BJ (cell line): ENCODE measurements at regions not wholly inside any gene's neighbourhood (a gene's known extent, or its start where the extent isn't known, plus 50 kb on each side); places are given as distances from the start of the nearest gene placed in this dataset.
"Not testable (repeated sequence)": the region's sequence is repeated elsewhere in the genome, so short reads cannot be mapped to it uniquely, and the experiment has no call there.

ENCODE experiments used
- CTCF ChIA-PET: fragments of 350-600 bp; formaldehyde crosslinking; extraction: SDS; loops from one replicate; lab custom pipeline; 2021; ENCODE audit warnings: antibody characterized with exemption, inconsistent platforms; lab: Yijun Ruan, JAX
- POLR2A ChIA-PET: fragments of 300-600 bp; sonication (Branson Sonifier 250); formaldehyde crosslinking; extraction: SDS; loops from one replicate; lab custom pipeline; 2021; ENCODE audit warnings: antibody characterized with exemption; lab: Charles Lee
- DNase-seq: peaks from one replicate; pipeline ENCODE4 v3.0.0-alpha.2; 2011; ENCODE audit warnings: low read depth
- H3K27me3 ChIP-seq: 2 replicates; pipeline ENCODE4 v1.6.0; 2011; ENCODE audit warnings: low read length; ENCODE audit not compliant: control insufficient read depth, insufficient read depth
- H3K36me3 ChIP-seq: 2 replicates; pipeline ENCODE4 v1.5.1; 2011; ENCODE audit warnings: low read length; ENCODE audit not compliant: control insufficient read depth, insufficient read depth
- H3K4me3 ChIP-seq: 2 replicates; pipeline ENCODE4 v1.5.1; 2011; ENCODE audit warnings: low read depth, mild to moderate bottlenecking, control low read depth, low read length
- TF ChIP-seq, protein P1 (sequence below): IDR thresholded peaks from 2 replicates; pipeline ENCODE4 v1.5.1; 2011; ENCODE audit warnings: low read depth, mild to moderate bottlenecking, control low read depth, inconsistent platforms, low read length, moderate library complexity; ENCODE audit not compliant: insufficient read depth

DNA sequence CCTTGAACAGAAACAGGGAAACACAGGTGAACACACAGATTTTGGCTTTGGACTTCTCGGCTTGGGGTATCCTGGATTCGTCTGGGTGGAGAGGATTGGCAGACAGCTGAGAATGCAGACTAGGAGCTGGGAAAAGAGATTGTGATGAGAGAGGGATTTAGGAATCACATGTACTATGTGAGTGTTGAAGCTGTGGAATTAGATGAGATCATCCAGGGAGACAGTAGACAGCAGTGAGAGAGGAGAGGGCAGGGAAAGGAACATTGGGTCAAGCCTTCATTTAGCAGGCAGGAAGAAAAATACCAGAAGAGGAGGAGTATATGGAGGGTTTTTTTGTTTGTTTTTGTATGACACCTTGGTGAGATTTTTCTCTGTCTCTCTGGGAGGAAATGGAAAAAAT, 262.1 kb upstream of the TBL1XR1 start:
- TF ChIP-seq, protein P1, sequence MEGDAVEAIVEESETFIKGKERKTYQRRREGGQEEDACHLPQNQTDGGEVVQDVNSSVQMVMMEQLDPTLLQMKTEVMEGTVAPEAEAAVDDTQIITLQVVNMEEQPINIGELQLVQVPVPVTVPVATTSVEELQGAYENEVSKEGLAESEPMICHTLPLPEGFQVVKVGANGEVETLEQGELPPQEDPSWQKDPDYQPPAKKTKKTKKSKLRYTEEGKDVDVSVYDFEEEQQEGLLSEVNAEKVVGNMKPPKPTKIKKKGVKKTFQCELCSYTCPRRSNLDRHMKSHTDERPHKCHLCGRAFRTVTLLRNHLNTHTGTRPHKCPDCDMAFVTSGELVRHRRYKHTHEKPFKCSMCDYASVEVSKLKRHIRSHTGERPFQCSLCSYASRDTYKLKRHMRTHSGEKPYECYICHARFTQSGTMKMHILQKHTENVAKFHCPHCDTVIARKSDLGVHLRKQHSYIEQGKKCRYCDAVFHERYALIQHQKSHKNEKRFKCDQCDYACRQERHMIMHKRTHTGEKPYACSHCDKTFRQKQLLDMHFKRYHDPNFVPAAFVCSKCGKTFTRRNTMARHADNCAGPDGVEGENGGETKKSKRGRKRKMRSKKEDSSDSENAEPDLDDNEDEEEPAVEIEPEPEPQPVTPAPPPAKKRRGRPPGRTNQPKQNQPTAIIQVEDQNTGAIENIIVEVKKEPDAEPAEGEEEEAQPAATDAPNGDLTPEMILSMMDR, result no peak
- no peak for DNase-seq
- Histone ChIP-seq H3K36me3 (no peaks in the 10 kb centered on the region), H3K27me3 (no peaks in the 10 kb centered on the region), H3K4me3 (no peak overlapping the region)
- ChIA-PET CTCF (interaction anchor here (1.2 kb wide), 1 partner anchor 8 kb away, joined by 4 read pairs; no protein-coding TSS in a partner anchor), POLR2A (no interaction called here)

DNA sequence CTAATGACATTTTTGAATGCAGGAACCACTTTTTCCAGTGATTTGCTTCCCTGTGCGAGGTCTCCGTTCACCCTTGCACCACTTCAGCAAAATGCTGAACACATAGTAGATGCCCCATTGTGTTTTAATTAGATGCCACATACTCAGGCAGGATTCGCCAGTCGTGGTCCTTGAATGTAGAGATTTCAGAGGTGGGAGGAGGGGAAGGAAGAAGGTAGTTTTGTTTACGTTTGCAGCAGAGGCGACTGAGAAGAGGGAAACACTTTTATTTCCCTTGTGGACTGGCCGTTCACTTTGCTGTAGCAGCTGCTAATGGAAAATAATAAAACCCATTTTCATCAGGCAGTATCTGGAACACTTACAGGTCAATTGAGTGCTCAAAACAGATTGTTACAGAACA, 262.8 kb upstream of the TBL1XR1 start:
- H3K36me3 ChIP-seq, result no peaks in the 10 kb centered on the region
- DNase-seq, result no peak
- POLR2A ChIA-PET, result no interaction called here
- TF ChIP-seq, protein P1, result no peak
- H3K27me3 ChIP-seq, result no peaks in the 10 kb centered on the region
- CTCF ChIA-PET, result no interaction called here
- H3K4me3 ChIP-seq, result no peak overlapping the region

DNA sequence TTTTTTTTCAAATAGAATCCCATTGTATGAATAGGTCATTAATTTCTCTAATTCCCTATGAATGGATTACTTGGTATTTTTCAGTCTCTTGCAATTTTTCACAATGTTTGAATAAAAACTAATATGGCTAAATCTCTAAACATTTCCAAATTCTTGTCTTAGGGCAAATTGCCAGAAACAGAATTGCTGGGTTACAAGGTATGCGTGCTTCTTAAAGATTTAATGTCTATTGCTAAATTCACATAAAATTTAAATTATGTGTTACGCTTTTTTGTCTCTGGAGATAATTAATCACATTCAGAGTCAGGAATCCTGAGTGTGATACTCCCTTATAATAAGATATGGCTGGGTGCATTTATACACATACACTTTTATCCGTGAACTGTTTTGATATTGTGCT, 264.5 kb upstream of the TBL1XR1 start:
- TF ChIP-seq, protein P1, result no peak
- CTCF ChIA-PET, result interaction anchor here (0.9 kb wide), 1 partner anchor 411 kb away, joined by 3 read pairs; no protein-coding TSS in a partner anchor
- Histone ChIP-seq H3K4me3 (no peak overlapping the region), H3K27me3 (no peaks in the 10 kb centered on the region), H3K36me3 (no peaks in the 10 kb centered on the region)
- no peak for DNase-seq
- POLR2A ChIA-PET, result no interaction called here

DNA sequence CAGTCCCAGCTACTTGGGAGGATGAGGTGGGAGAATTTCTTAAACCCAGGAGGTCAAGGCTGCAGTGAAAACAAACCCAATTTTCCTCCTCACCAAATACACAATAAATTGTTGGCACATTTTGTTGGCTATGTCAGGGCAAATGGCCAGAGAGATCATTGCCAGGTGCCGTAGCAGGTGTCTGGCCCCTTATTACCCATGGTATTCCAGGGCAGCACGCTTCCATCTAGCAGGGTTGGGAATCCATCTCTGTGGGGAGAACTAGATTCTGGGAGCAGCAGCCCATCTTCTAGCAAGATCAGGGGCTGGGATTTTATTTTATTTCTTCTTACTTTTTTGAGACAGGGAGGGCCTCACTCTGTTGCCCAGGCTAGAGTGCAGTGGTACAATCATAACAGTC, 266.1 kb upstream of the TBL1XR1 start:
- DNase-seq, CTCF ChIA-PET: not testable (repeated sequence)

DNA sequence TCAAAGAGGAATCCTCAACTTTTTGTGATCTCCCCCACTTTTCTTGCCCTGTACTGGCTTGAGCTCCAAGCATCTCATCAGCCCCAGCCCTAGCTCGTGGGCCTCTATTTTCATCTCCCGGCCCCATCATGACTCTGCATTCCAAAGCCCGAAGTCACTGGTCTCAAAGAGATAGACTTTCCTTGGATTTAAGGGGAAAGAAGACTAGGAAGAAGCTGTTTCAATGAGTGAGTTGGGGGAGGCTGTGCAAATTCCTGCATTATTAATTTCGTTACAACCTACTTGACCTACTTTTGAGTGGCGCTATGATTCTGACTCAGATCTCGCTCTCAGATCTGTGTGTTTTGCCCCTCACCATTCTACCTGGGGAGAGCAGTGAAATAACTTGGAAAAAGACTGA, 266.6 kb upstream of the TBL1XR1 start:
- DNase-seq, result no peak
- CTCF ChIA-PET, result no interaction called here
- H3K27me3 ChIP-seq, result no peaks in the 10 kb centered on the region
- TF ChIP-seq, protein P1, result no peak
- POLR2A ChIA-PET, result interaction anchor here (0.5 kb wide), 1 partner anchor 337 kb away, joined by 9 read pairs; no protein-coding TSS in a partner anchor
- H3K4me3 ChIP-seq, result no peak overlapping the region
- no peaks in the 10 kb centered on the region for H3K36me3 ChIP-seq

More for the DNA sequence above, 266.1 kb upstream of the TBL1XR1 start:
- POLR2A ChIA-PET, result interaction anchor here (0.5 kb wide), 1 partner anchor 337 kb away, joined by 9 read pairs; no protein-coding TSS in a partner anchor
- H3K36me3 ChIP-seq, H3K4me3 ChIP-seq, H3K27me3 ChIP-seq: not testable (repeated sequence)
